ENCODE measurements at regions not wholly inside any gene's neighbourhood (a gene's known extent, or its start where the extent isn't known, plus 50 kb on each side); places are given as distances from the start of the nearest gene placed in this dataset.

- TF ChIP-seq CTCF (IDR thresholded peaks at IDR 0.05; ENCODE audit: extremely low read depth, missing control alignments): no peak
- DNase-seq (ENCODE audit: low spot score): no peak
These were observed 103.8 kb upstream of the RPL38 start for GRCh38 chr17:74099442-74100340.

- no peak for DNase-seq (ENCODE audit: low spot score)
- TF ChIP-seq CTCF (IDR thresholded peaks at IDR 0.05; ENCODE audit: extremely low read depth, missing control alignments): no peak
These were observed 98.6 kb upstream of the RPL38 start for GRCh38 chr17:74104921-74105320.

GRCh38 chr17:74107107-74107506 is 96.4 kb upstream of the RPL38 start:
- no peak for DNase-seq (ENCODE audit: low spot score)
- TF ChIP-seq CTCF (IDR thresholded peaks at IDR 0.05; ENCODE audit: extremely low read depth, missing control alignments): no peak

- no peak for TF ChIP-seq CTCF (IDR thresholded peaks at IDR 0.05; ENCODE audit: extremely low read depth, missing control alignments)
- DNase-seq (ENCODE audit: low spot score): no peak
These were observed 95.3 kb upstream of the RPL38 start for GRCh38 chr17:74108126-74108705.

GRCh38 chr17:74110467-74110866 is 93.0 kb upstream of the RPL38 start:
- DNase-seq (ENCODE audit: low spot score): no peak
- TF ChIP-seq CTCF (IDR thresholded peaks at IDR 0.05; ENCODE audit: extremely low read depth, missing control alignments): no peak

GRCh38 chr17:74113326-74113725 is 90.2 kb upstream of the RPL38 start:
- DNase-seq (ENCODE audit: low spot score): no peak
- TF ChIP-seq CTCF (IDR thresholded peaks at IDR 0.05; ENCODE audit: extremely low read depth, missing control alignments): no peak

- no peak for DNase-seq (ENCODE audit: low spot score)
- no peak for TF ChIP-seq CTCF (IDR thresholded peaks at IDR 0.05; ENCODE audit: extremely low read depth, missing control alignments)
These were observed 89.5 kb upstream of the RPL38 start for GRCh38 chr17:74113952-74114351.

All from GM20000 (cell line).